ENCODE measurements at regions not wholly inside any gene's neighbourhood (a gene's known extent, or its start where the extent isn't known, plus 50 kb on each side); places are given as distances from the start of the nearest gene placed in this dataset.

DNA sequence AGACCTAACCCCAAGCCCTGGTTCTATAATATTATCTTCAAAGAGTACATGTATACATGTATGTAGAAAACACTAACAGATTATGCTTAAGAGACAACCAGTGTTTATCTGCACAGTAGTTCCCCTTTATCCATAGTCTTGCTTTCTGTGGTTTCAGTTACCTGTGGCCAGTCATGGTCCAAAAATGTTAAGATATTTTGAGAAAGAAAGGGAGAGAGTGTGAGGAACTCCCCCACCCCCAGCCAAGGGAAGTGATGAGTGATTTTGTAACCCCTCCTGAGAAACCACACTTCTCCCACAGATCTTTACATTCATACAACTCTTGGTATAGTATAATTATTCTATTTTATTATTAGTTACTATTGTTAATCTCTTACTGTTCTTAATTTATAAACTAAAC is 77.3 kb upstream of the CNTN1 start:
- Histone ChIP-seq H3K9ac (no peak overlapping the region), H2AFZ (replicated peaks) (no peak overlapping the region), H3K4me3 (no peak overlapping the region), H3K36me3 (no peaks in the 10 kb centered on the region), H4K20me1 (ENCODE audit: low read depth) (no peaks in the 10 kb centered on the region), H3K27ac (no peak overlapping the region), H3F3A (ENCODE audit: low read depth) (no peaks in the 10 kb centered on the region), H3K4me1 (no peaks in the 10 kb centered on the region), H3K9me3 (ENCODE audit: low read depth) (no peaks in the 10 kb centered on the region), H3K4me2 (no peak overlapping the region), H3K27me3 (no peaks in the 10 kb centered on the region), H3K79me2 (ENCODE audit: low read depth) (no peaks in the 10 kb centered on the region)
- Mint-ChIP-seq H3K4me3 (no peak overlapping the region), H3K4me1 (no peaks in the 10 kb centered on the region), H3K36me3 (no peaks in the 10 kb centered on the region), H3K27me3 (ENCODE audit: insufficient read depth, low read depth) (no peaks in the 10 kb centered on the region), H3K27ac (no peak overlapping the region), H3K9me3 (no peaks in the 10 kb centered on the region)
- no peak for DNase-seq (ENCODE audit: low spot score)
- TF ChIP-seq CTCF (IDR thresholded peaks at IDR 0.05) (no peak), EZH2phosphoT487 (IDR thresholded peaks at IDR 0.05) (no peak), EZH2 (IDR thresholded peaks at IDR 0.05) (no peak)

DNA sequence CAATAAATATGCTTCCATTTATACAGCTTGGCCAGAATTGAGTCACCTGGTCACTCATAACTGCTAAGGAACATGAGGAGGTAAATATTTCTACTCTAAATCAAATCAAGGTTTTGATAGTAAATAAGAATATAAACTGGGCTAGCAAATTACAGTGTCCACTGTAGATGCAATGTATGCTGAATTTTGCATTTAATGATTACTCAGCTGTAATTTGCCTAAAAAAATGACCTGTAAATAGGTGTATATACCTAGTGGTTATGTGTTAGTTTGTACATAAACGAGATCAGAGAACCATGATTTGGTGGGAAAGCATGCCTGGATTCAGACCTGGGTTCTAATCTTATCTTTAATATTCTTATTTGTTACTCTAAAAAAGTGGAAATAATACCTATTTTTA is 76.6 kb upstream of the CNTN1 start:
- Mint-ChIP-seq H3K27ac (no peak overlapping the region), H3K27me3 (ENCODE audit: insufficient read depth, low read depth) (no peaks in the 10 kb centered on the region), H3K4me3 (no peak overlapping the region), H3K9me3 (no peaks in the 10 kb centered on the region), H3K4me1 (no peaks in the 10 kb centered on the region), H3K36me3 (no peaks in the 10 kb centered on the region)
- H4K20me1 ChIP-seq (ENCODE audit: low read depth) = no peaks in the 10 kb centered on the region
- TF ChIP-seq CTCF (IDR thresholded peaks at IDR 0.05) = no peak
- H3K36me3 ChIP-seq = no peaks in the 10 kb centered on the region
- no peaks in the 10 kb centered on the region for H3K9me3 ChIP-seq (ENCODE audit: low read depth)
- DNase-seq (ENCODE audit: low spot score) = no peak
- no peak overlapping the region for H2AFZ ChIP-seq (replicated peaks)
- no peaks in the 10 kb centered on the region for H3F3A ChIP-seq (ENCODE audit: low read depth)
- H3K4me3 ChIP-seq = no peak overlapping the region
- H3K79me2 ChIP-seq (ENCODE audit: low read depth) = no peaks in the 10 kb centered on the region
- no peak overlapping the region for H3K27ac ChIP-seq
- no peaks in the 10 kb centered on the region for H3K27me3 ChIP-seq
- no peak overlapping the region for H3K4me2 ChIP-seq
- H3K4me1 ChIP-seq = no peaks in the 10 kb centered on the region
- no peak overlapping the region for H3K9ac ChIP-seq

DNA sequence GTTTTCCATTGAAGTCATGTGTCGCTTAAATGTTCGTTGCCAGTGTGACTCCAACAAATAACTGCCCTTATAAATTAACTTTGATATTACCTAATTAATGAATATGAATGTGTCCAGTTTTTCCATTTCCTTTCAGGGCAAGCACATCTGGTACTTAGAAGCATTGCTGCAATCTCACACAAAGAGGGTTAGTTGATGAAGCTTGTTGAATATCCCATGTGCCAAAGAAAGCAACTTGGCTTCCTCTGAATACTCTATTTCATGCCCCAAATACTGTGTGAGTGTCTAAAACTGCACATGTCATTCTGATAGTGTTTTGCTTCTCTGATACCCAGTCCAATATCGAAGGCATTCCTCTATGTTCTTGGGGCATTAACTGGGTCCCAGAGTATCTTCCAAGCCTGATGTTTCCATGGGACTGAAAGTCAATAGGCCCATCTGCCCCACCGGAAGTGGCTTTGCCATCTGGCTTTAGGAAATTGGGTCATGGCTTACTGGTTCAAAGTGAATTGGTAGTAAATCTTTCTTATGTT is 75.8 kb upstream of the CNTN1 start:
- Histone ChIP-seq H2AFZ (replicated peaks) (no peak overlapping the region), H3F3A (ENCODE audit: low read depth) (no peaks in the 10 kb centered on the region), H3K27ac (no peak overlapping the region), H3K4me1 (no peaks in the 10 kb centered on the region), H3K9ac (no peak overlapping the region), H4K20me1 (ENCODE audit: low read depth) (no peaks in the 10 kb centered on the region), H3K9me3 (ENCODE audit: low read depth) (no peaks in the 10 kb centered on the region), H3K4me2 (no peak overlapping the region), H3K79me2 (ENCODE audit: low read depth) (no peaks in the 10 kb centered on the region), H3K27me3 (no peaks in the 10 kb centered on the region), H3K36me3 (no peaks in the 10 kb centered on the region), H3K4me3 (no peak overlapping the region)
- no peaks in the 10 kb centered on the region for H3K36me3 Mint-ChIP-seq
- H3K4me1 Mint-ChIP-seq = no peaks in the 10 kb centered on the region
- no peaks in the 10 kb centered on the region for H3K27me3 Mint-ChIP-seq (ENCODE audit: insufficient read depth, low read depth)
- H3K9me3 Mint-ChIP-seq = no peaks in the 10 kb centered on the region
- H3K27ac Mint-ChIP-seq = no peak overlapping the region
- no peak for DNase-seq (ENCODE audit: low spot score)
- no peak overlapping the region for H3K4me3 Mint-ChIP-seq
- TF ChIP-seq CTCF (IDR thresholded peaks at IDR 0.05) = no peak
- TF ChIP-seq EZH2phosphoT487 (IDR thresholded peaks at IDR 0.05) = no peak
- no peak for TF ChIP-seq EZH2 (IDR thresholded peaks at IDR 0.05)

Measured in neural progenitor cell (in vitro differentiated cells).